Retina (tissue), 1 donor: ENCODE measurements at regions not wholly inside any gene's neighbourhood (a gene's known extent, or its start where the extent isn't known, plus 50 kb on each side); places are given as distances from the start of the nearest gene placed in this dataset.

Experiments used
- DNase-seq: peaks from one replicate; pipeline ENCODE4 v3.0.0-alpha.2; 2016

DNA sequence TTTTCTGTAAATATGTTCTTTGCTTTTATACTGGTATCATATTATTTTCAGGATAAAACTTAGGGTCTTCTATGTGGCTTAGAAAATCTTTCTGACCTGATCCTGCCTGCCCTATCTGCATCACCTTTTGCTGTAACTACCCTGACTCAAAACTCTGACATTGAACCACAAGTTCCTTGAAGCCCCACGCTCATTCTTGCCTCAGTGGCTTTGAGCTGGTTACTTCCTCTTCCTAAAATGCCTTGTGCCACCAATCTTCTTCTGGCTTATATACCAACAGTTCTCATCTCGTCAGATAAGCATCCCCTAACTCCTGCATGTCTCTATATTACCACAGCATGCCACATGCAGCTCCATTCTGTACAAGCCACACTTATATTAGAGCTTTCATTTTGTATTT lies 84.5 kb upstream of the LRRC7 start:
- no peak for DNase-seq

- no peak for DNase-seq
Observed at GRCh38 chr1:69485616-69486015, 82.1 kb upstream of the LRRC7 start.

GRCh38 chr1:69491416-69491815 lies 76.3 kb upstream of the LRRC7 start:
- DNase-seq, result no peak

DNA sequence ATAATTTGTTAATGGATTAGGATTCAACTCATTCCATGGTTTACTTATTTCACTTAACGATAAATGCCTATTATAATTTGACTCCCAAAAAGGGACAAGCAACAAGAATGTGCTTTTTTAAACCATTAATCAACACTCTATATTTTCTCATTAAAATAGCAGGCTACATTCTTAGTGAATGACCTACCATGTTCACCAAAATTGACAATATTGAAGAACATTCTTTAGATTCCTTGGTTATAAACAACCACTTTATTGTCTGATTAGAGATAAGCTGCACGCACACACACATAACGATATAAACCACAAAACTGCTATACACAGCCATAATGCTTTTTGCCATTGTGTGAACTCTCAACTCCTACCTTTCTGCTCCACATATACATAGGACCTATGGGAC lies 75.4 kb upstream of the LRRC7 start:
- DNase-seq, result no peak

GRCh38 chr1:69494221-69494620 lies 73.5 kb upstream of the LRRC7 start:
- DNase-seq, result no peak

- no peak for DNase-seq
Observed at GRCh38 chr1:69497441-69498221, 70.1 kb upstream of the LRRC7 start.

- DNase-seq, result no peak
Observed at GRCh38 chr1:69498711-69499110, 69.0 kb upstream of the LRRC7 start.

DNA sequence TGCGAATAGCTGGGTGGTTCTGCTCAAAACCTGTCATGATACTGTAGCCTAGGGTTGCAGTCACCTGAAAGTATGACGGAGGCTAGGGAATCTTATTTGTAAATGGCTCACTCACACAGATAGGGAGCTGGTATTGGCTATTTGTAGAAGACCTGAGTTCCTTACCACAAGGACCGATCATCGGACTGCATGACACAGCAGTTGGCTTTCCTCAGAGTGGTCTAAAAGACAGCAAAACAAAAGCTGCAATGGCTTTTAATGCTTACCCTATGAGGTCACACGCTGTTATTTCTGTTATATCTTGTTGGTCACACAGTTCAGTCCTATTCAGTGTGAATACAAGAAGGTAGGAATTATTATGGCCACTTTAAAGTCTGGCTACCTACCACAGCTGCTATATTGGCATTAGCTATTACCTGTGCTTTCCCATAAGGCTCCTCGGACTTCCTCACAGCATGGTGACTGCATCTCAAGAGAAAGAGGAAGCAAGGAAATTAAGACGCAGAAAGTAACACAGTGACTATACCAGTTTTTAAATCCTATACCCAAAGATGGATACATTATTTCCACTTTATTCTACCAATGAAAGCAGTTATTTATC lies 68.4 kb upstream of the LRRC7 start:
- no peak for DNase-seq

DNA sequence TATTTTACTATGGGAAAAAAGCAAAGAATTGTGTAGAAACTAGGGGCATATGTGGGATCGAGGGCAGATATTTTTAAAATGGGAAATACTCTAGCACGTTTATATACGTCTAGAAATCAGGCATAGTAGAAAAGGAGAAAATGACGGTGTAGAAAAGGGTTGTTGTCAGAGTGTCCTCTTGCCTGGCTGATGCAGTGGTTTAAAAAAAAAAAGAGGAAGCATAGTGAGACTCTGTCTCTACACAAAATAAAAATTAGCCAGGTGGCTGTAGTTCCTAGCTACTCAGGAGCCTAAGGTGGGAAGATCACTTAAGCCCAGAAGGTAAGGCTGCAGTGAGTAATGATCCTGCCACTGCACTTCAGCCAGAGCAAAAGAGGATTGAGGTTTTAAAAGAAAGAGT lies 64.7 kb upstream of the LRRC7 start:
- DNase-seq, result no peak

GRCh38 chr1:69504730-69505252 lies 62.9 kb upstream of the LRRC7 start:
- no peak for DNase-seq

DNA sequence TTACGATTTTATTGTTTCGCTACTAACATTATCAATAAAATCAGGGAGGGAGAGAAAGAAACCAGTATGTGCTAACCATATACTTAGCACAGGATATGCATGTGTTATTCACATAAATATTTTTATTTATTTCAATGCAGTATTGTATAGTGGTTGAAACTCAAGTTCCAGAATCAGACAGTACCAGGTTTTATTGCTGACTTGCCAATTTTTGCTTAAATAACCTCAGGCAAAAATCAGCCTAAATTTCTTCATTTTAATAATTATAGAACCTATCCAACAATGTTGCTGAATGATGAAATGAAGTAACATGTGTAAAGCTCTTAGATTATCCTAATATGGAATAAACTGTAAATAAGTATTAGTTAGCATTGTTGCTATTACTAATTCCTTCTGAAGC lies 61.4 kb upstream of the LRRC7 start:
- no peak for DNase-seq

DNA sequence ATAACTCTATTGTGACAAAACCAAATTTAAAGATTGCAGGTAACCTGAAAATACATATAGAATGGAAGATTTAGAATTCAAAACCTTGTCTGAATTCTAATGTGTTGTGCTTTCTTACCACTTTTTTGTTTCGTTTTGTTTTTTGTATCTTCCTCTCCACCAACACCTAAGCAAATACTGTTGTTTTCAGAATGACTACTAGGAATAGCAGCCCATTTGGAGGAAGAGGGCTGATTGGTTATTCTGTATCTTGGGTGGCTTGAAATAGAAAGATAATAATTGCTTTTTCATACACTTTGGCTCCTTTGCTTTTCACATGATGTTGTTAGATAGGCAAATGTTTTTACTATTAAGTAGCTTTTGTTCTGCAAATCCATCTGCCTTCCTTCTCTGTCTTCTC lies 61.0 kb upstream of the LRRC7 start:
- DNase-seq, result no peak

GRCh38 chr1:69510026-69510425 lies 57.7 kb upstream of the LRRC7 start:
- DNase-seq, result no peak

DNA sequence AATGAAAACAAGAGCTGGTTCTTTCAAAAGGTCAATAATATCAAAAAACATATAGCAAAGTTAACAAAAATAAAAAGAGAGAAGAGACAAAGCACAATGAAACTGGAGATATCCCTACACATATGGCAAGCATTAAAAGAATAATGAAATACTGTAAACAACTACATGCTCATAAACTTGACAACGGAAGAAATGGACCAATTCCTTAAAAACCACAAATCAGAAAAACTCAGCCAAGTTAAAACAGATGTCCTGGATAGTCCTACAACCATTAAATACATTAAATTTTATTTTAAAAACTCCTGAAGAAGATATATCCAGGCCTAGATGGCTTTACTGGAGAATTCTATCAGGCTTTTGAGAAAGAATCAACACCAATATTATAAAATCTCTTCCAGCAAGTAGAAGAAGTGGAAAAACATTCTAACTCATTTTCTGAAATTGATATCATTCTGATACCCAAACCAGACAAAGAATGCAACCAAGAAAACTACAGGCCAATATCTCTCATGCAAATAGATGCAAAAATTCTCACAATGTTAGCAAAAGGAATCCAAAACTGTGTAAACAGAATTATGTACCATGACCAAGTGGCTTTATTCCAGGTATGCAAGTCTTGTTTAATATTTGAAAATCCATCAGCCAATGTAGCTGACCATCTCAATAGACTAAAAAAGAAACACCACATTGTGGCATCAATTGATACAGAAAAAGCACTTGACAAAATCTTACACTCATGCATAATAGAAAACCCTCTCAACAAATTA lies 56.1 kb upstream of the LRRC7 start:
- no peak for DNase-seq

- DNase-seq, result no peak
Observed at GRCh38 chr1:69513601-69514000, 54.1 kb upstream of the LRRC7 start.
